ENCODE measurements at regions not wholly inside any gene's neighbourhood (a gene's known extent, or its start where the extent isn't known, plus 50 kb on each side); places are given as distances from the start of the nearest gene placed in this dataset.

- no peak overlapping the region for H2AFZ ChIP-seq (ENCODE audit: low read depth, low read length)
- no peak overlapping the region for H3K4me2 ChIP-seq (ENCODE audit: insufficient read depth, low read length)
- CTCF ChIA-PET (ENCODE audit: low intra/inter-chr PET ratio): no interaction called here
- H3K27me3 ChIP-seq (ENCODE audit: control insufficient read depth in 2 of 2, insufficient read depth in 2 of 2, low read length in 2 of 2): no peaks in the 10 kb centered on the region
- no peaks in the 10 kb centered on the region for H3K79me2 ChIP-seq (ENCODE audit: control insufficient read depth, insufficient read depth, low read length)
- no peak overlapping the region for H3K9ac ChIP-seq (ENCODE audit: insufficient read depth in 1 of 2, low read depth in 2 of 2, low read length in 2 of 2)
- no peaks in the 10 kb centered on the region for H3K36me3 ChIP-seq (ENCODE audit: control insufficient read depth, insufficient read depth, low read length)
- H3K9me3 ChIP-seq (replicated peaks; ENCODE audit: control insufficient read depth, insufficient read depth, low read depth, low read length): no peaks in the 10 kb centered on the region
- POLR2A ChIA-PET: no interaction called here
- TF ChIP-seq FOS (IDR thresholded peaks at IDR 0.05; ENCODE audit: extremely low read depth, insufficient read length) (no peak), ZBTB2 (IDR thresholded peaks at IDR 0.05) (no peak)
- FAIRE-seq: no peak
- WGBS (ENCODE audit: insufficient coverage, low coverage, missing lambda C conversion rate): 0% methylated on average over 2 of the region's 2 CpGs
- no peaks in the 10 kb centered on the region for H3K9me1 ChIP-seq (ENCODE audit: control insufficient read depth, insufficient read depth, low read length)
- no peaks in the 10 kb centered on the region for H3K4me1 ChIP-seq (replicated peaks in 1 of 2; ENCODE audit: control insufficient read depth in 2 of 2, insufficient read depth in 2 of 2, low read length in 2 of 2)
- DNase-seq (ENCODE audit: extremely low read depth in 1 of 4, low spot score in 3 of 4): no peak
- intact Hi-C loops (cut with micrococcal nuclease): no loop called here
- H3K27ac ChIP-seq (ENCODE audit: extremely low read depth, low read depth, low read length): no peak overlapping the region
- BruUV-seq (replicated peaks): no TSS peak
- in situ Hi-C loops (cut with MboI): no loop called here
- no peak overlapping the region for H3K4me3 ChIP-seq
- ATAC-seq: no peak
- H4K20me1 ChIP-seq (replicated peaks; ENCODE audit: control insufficient read depth, insufficient read depth, low read length): no peaks in the 10 kb centered on the region
Observed at GRCh38 chr1:193850745-193851144, 664.3 kb upstream of the B3GALT2 start.

- Histone ChIP-seq H3K9me1 (ENCODE audit: control insufficient read depth, insufficient read depth, low read length) (no peaks in the 10 kb centered on the region), H3K9me3 (replicated peaks; ENCODE audit: control insufficient read depth, insufficient read depth, low read depth, low read length) (peaks cover 3% of the 10 kb centered on the region; the same call in 1 of the 2 replicates), H3K27me3 (ENCODE audit: control insufficient read depth in 2 of 2, insufficient read depth in 2 of 2, low read length in 2 of 2) (no peaks in the 10 kb centered on the region), H3K4me3 (no peak overlapping the region), H3K4me2 (ENCODE audit: insufficient read depth, low read length) (no peak overlapping the region), H3K27ac (ENCODE audit: extremely low read depth, low read depth, low read length) (no peak overlapping the region), H3K79me2 (ENCODE audit: control insufficient read depth, insufficient read depth, low read length) (no peaks in the 10 kb centered on the region), H3K9ac (ENCODE audit: insufficient read depth in 1 of 2, low read depth in 2 of 2, low read length in 2 of 2) (no peak overlapping the region), H4K20me1 (replicated peaks; ENCODE audit: control insufficient read depth, insufficient read depth, low read length) (no peaks in the 10 kb centered on the region), H3K4me1 (replicated peaks in 1 of 2; ENCODE audit: control insufficient read depth in 2 of 2, insufficient read depth in 2 of 2, low read length in 2 of 2) (no peaks in the 10 kb centered on the region), H2AFZ (ENCODE audit: low read depth, low read length) (no peak overlapping the region), H3K36me3 (ENCODE audit: control insufficient read depth, insufficient read depth, low read length) (no peaks in the 10 kb centered on the region)
- 0% methylated on average over 2 of the region's 2 CpGs for WGBS (ENCODE audit: insufficient coverage, low coverage, missing lambda C conversion rate)
- ChIA-PET CTCF (ENCODE audit: low intra/inter-chr PET ratio) (no interaction called here), POLR2A (no interaction called here)
- FAIRE-seq: no peak
- no peak for DNase-seq (ENCODE audit: extremely low read depth in 1 of 4, low spot score in 3 of 4)
- intact Hi-C loops (cut with micrococcal nuclease): no loop called here
- in situ Hi-C loops (cut with MboI): no loop called here
- BruUV-seq (replicated peaks): no TSS peak
- no peak for ATAC-seq
- no peak for TF ChIP-seq MYBL2 (IDR thresholded peaks at IDR 0.05; ENCODE audit: low read depth)
- no peak for TF ChIP-seq MYBL2 (CRISPR knock-in tag; IDR thresholded peaks at IDR 0.05; ENCODE audit: borderline replicate concordance)
- TF ChIP-seq SMAD3 (CRISPR knock-in tag; conservative IDR thresholded peaks at IDR 0.05): no peak
- no peak for TF ChIP-seq NELFE (IDR thresholded peaks at IDR 0.05; ENCODE audit: insufficient read depth, insufficient read length)
- TF ChIP-seq HDAC6 (IDR thresholded peaks at IDR 0.05; ENCODE audit: low read depth, low read length): no peak
- no peak for TF ChIP-seq MYC (IDR thresholded peaks at IDR 0.05; ENCODE audit: low read depth, low read length)
- no peak for TF ChIP-seq MYC (CRISPR knock-in tag; IDR thresholded peaks at IDR 0.05; ENCODE audit: borderline replicate concordance, low read depth)
- TF ChIP-seq KLF6 (CRISPR knock-in tag; IDR thresholded peaks at IDR 0.05; ENCODE audit: borderline replicate concordance): no peak
- no peak for TF ChIP-seq ZSCAN32 (CRISPR knock-in tag; IDR thresholded peaks at IDR 0.05)
- TF ChIP-seq DIDO1 (tag; IDR thresholded peaks at IDR 0.05; ENCODE audit: low read depth): no peak
- TF ChIP-seq JUNB (CRISPR knock-in tag; conservative IDR thresholded peaks at IDR 0.05): no peak
- TF ChIP-seq LEF1 (IDR thresholded peaks at IDR 0.05): no peak
- TF ChIP-seq, protein P1, sequence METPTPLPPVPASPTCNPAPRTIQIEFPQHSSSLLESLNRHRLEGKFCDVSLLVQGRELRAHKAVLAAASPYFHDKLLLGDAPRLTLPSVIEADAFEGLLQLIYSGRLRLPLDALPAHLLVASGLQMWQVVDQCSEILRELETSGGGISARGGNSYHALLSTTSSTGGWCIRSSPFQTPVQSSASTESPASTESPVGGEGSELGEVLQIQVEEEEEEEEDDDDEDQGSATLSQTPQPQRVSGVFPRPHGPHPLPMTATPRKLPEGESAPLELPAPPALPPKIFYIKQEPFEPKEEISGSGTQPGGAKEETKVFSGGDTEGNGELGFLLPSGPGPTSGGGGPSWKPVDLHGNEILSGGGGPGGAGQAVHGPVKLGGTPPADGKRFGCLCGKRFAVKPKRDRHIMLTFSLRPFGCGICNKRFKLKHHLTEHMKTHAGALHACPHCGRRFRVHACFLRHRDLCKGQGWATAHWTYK (CRISPR knock-in tag; IDR thresholded peaks at IDR 0.05): no peak
Observed at GRCh38 chr1:193846876-193847604, 660.6 kb upstream of the B3GALT2 start.

Measured in K562 (cell line).